HG03354 (cell line): ENCODE measurements at regions not wholly inside any gene's neighbourhood (a gene's known extent, or its start where the extent isn't known, plus 50 kb on each side); places are given as distances from the start of the nearest gene placed in this dataset.

ENCODE experiments used
- ATAC-seq: cut with Tn5 transposase; IDR thresholded peaks from one replicate; pipeline ENCODE4 v1.9.1; 2021; ENCODE audit warnings: mild to moderate bottlenecking; ENCODE audit not compliant: unreplicated experiment, poor library complexity, severe bottlenecking

- ATAC-seq: no peak
Observed at GRCh38 chr14:46788994-46789393, 137.4 kb upstream of the RPL10L start.

DNA sequence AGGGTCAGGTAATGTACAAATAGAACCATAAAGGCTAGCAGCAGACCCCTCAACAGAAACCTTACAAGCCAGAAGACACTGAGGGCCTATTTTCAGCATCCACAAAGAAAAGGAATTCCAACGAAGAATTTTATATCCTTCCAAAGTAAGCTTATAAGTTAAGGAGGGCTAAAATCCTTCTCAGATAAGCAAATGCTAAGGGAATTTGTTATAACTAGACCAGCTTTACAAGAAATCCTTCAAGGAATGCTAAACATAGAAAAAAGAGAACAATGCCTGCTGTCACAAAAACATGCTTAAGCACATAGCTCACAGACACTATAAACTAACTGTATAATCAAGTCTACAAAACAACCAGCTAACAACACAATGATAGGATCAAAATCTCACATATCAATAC lies 130.7 kb upstream of the RPL10L start:
- no peak for ATAC-seq

- peak; percentile 99 for ATAC-seq
Observed at GRCh38 chr14:46769292-46769691, 117.7 kb upstream of the RPL10L start.

DNA sequence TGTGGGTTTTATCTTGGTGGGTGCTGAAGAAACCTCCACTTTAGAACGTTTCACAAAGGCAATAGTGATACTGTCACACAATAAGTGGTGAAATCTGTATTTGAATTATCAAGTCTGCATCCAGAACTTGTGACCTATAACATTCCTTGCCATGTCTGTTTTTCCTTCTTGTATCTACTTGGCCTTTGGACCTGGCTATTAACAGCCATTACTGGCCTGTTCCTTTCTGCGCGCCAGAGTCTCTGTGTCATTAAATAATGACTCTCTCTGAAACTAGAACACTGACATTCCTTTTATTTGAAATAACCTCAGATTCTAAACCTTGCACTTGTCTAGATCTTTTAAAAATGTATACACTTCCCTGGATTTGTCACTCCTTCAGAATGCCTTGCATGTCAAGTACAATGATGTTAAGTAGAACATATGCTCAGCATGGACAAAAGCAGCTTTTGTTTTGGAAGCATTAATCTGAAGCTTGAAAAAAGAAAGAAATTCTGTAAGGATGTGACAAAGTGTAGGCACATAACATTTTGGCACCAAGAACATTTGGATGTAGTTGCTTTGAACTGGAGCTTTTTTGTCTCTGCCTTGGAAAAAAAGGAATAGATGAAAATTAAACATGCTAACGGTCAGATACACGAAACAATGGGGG lies 95.5 kb upstream of the RPL10L start:
- no peak for ATAC-seq

DNA sequence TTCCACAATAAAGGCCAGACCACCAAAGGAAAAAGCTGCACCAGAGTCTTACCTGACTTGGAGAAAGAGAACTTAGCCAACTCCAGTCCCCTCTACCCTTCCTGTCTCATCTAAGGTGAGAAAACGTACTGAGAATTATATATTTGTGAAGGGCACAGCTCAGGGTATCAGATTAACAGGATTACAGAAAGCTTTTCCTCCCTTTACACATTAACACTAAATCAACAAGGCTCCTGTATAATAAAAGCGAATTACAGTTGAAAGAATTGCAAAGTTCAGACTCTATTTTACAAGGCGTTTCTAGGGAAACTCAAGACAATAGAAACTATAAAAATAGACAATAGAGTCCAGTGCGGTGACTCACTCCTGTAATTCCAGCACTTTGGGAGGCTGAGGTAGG lies 82.7 kb upstream of the RPL10L start:
- no peak for ATAC-seq

GRCh38 chr14:46717211-46717610 lies 65.6 kb upstream of the RPL10L start:
- ATAC-seq: no peak
